ENCODE measurements at regions not wholly inside any gene's neighbourhood (a gene's known extent, or its start where the extent isn't known, plus 50 kb on each side); places are given as distances from the start of the nearest gene placed in this dataset.
"Not testable (repeated sequence)": the region's sequence is repeated elsewhere in the genome, so short reads cannot be mapped to it uniquely, and the experiment has no call there.

- ChIA-PET CTCF (ENCODE audit: low intra/inter-chr PET ratio, low total read pairs) (no interaction called here), POLR2A (no interaction called here)
- Histone ChIP-seq H3K4me1 (ENCODE audit: insufficient read depth, low read length) (no peaks in the 10 kb centered on the region), H3K4me3 (replicated peaks in 1 of 3; ENCODE audit: insufficient read depth in 1 of 3, low read depth in 2 of 3, low read length in 3 of 3) (no peak overlapping the region), H3K79me2 (ENCODE audit: insufficient read depth, low read length) (no peaks in the 10 kb centered on the region), H2AFZ (ENCODE audit: low read length) (no peak overlapping the region), H3K27me3 (ENCODE audit: control insufficient read depth in 1 of 2, insufficient read depth in 2 of 2, low read length in 2 of 2) (no peaks in the 10 kb centered on the region; a peak in 1 of 5 replicates), H3K36me3 (replicated peaks in 1 of 2; ENCODE audit: control insufficient read depth in 1 of 2, insufficient read depth in 2 of 2, low read length in 2 of 2) (no peaks in the 10 kb centered on the region), H3K4me2 (ENCODE audit: low read depth, low read length) (no peak overlapping the region), H3K9me3 (ENCODE audit: low read length) (no peaks in the 10 kb centered on the region), H4K20me1 (ENCODE audit: insufficient read depth, low read length) (no peaks in the 10 kb centered on the region), H3K9ac (ENCODE audit: insufficient read depth, low read depth, low read length) (no peak overlapping the region), H3K27ac (ENCODE audit: extremely low read length, insufficient read depth, low read length) (no peak overlapping the region)
- BruUV-seq (replicated peaks), result no TSS peak
- DNase-seq (ENCODE audit: low spot score) (no peak), FAIRE-seq (no peak), ATAC-seq (no peak)
- intact Hi-C loops (cut with micrococcal nuclease; ENCODE audit: unreplicated experiment), result no loop called here
- in situ Hi-C loops (cut with HindIII; ENCODE audit: extremely low pct_ligation_motif_present, low pct_unique_long_range_greater_than_20kb), result no loop called here
- no peak for TF ChIP-seq ADNP (CRISPR knock-in tag; IDR thresholded peaks at IDR 0.05)
- 38% methylated on average over 1 of the region's 5 CpGs for WGBS (ENCODE audit: low lambda C conversion rate)
Observed at GRCh38 chr14:105711841-105712460, 185.6 kb downstream of the TMEM121 start.

GRCh38 chr14:105712670-105713069 lies 186.3 kb downstream of the TMEM121 start:
- DNase-seq (ENCODE audit: low spot score); H3K9ac ChIP-seq (ENCODE audit: insufficient read depth, low read depth, low read length); H3K27ac ChIP-seq (ENCODE audit: extremely low read length, insufficient read depth, low read length); in situ Hi-C loops (cut with HindIII; ENCODE audit: extremely low pct_ligation_motif_present, low pct_unique_long_range_greater_than_20kb); H3K79me2 ChIP-seq (ENCODE audit: insufficient read depth, low read length); H3K36me3 ChIP-seq (replicated peaks in 1 of 2; ENCODE audit: control insufficient read depth in 1 of 2, insufficient read depth in 2 of 2, low read length in 2 of 2); POLR2A ChIA-PET; H3K27me3 ChIP-seq (ENCODE audit: control insufficient read depth in 1 of 2, insufficient read depth in 2 of 2, low read length in 2 of 2); ATAC-seq; FAIRE-seq; H4K20me1 ChIP-seq (ENCODE audit: insufficient read depth, low read length); H3K4me1 ChIP-seq (ENCODE audit: insufficient read depth, low read length); H3K9me3 ChIP-seq (ENCODE audit: low read length); H3K4me3 ChIP-seq (replicated peaks in 1 of 3; ENCODE audit: insufficient read depth in 1 of 3, low read depth in 2 of 3, low read length in 3 of 3); CTCF ChIA-PET (ENCODE audit: low intra/inter-chr PET ratio, low total read pairs); intact Hi-C loops (cut with micrococcal nuclease; ENCODE audit: unreplicated experiment); H3K4me2 ChIP-seq (ENCODE audit: low read depth, low read length); H2AFZ ChIP-seq (ENCODE audit: low read length); BruUV-seq (replicated peaks): not testable (repeated sequence)
- WGBS (ENCODE audit: low lambda C conversion rate), result 0% methylated on average over 3 of the region's 18 CpGs

DNA sequence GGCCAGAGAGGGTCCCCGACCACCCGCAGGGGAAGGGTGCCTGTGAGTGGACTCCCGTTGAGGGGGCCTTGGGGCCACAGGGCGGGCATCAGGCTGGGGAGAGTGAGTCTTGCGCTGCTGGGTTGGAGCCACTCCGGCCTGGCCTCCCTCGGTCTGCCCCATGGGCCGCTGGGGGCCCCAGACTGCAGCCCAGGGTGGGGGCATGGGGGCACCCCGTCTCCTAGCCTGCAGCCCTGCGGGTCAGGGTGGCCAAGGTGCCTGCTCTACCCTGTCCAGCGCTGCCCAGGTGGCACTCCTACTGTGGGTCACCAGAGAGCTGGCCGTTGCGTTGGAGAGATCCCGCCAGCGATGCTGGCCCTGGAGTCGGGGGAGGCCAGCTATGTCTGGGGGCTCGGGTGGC lies 186.8 kb downstream of the TMEM121 start:
- CTCF ChIA-PET (ENCODE audit: low intra/inter-chr PET ratio, low total read pairs); H3K4me2 ChIP-seq (ENCODE audit: low read depth, low read length); H3K9ac ChIP-seq (ENCODE audit: insufficient read depth, low read depth, low read length); H3K9me3 ChIP-seq (ENCODE audit: low read length); H3K27me3 ChIP-seq (ENCODE audit: control insufficient read depth in 1 of 2, insufficient read depth in 2 of 2, low read length in 2 of 2); intact Hi-C loops (cut with micrococcal nuclease; ENCODE audit: unreplicated experiment); H3K4me3 ChIP-seq (replicated peaks in 1 of 3; ENCODE audit: insufficient read depth in 1 of 3, low read depth in 2 of 3, low read length in 3 of 3); POLR2A ChIA-PET; in situ Hi-C loops (cut with HindIII; ENCODE audit: extremely low pct_ligation_motif_present, low pct_unique_long_range_greater_than_20kb); H3K4me1 ChIP-seq (ENCODE audit: insufficient read depth, low read length); FAIRE-seq; H4K20me1 ChIP-seq (ENCODE audit: insufficient read depth, low read length); H2AFZ ChIP-seq (ENCODE audit: low read length); H3K27ac ChIP-seq (ENCODE audit: extremely low read length, insufficient read depth, low read length); ATAC-seq; DNase-seq (ENCODE audit: low spot score); BruUV-seq (replicated peaks); H3K79me2 ChIP-seq (ENCODE audit: insufficient read depth, low read length); H3K36me3 ChIP-seq (replicated peaks in 1 of 2; ENCODE audit: control insufficient read depth in 1 of 2, insufficient read depth in 2 of 2, low read length in 2 of 2): not testable (repeated sequence)
- 45% methylated on average over 4 of the region's 17 CpGs for WGBS (ENCODE audit: low lambda C conversion rate)

GRCh38 chr14:105713836-105714235 lies 187.5 kb downstream of the TMEM121 start:
- CTCF ChIA-PET (ENCODE audit: low intra/inter-chr PET ratio, low total read pairs); H3K4me2 ChIP-seq (ENCODE audit: low read depth, low read length); H4K20me1 ChIP-seq (ENCODE audit: insufficient read depth, low read length); POLR2A ChIA-PET; H3K9me3 ChIP-seq (ENCODE audit: low read length); intact Hi-C loops (cut with micrococcal nuclease; ENCODE audit: unreplicated experiment); H3K79me2 ChIP-seq (ENCODE audit: insufficient read depth, low read length); FAIRE-seq; in situ Hi-C loops (cut with HindIII; ENCODE audit: extremely low pct_ligation_motif_present, low pct_unique_long_range_greater_than_20kb); H3K9ac ChIP-seq (ENCODE audit: insufficient read depth, low read depth, low read length); ATAC-seq; H3K4me1 ChIP-seq (ENCODE audit: insufficient read depth, low read length); BruUV-seq (replicated peaks); H2AFZ ChIP-seq (ENCODE audit: low read length); H3K4me3 ChIP-seq (replicated peaks in 1 of 3; ENCODE audit: insufficient read depth in 1 of 3, low read depth in 2 of 3, low read length in 3 of 3); H3K27me3 ChIP-seq (ENCODE audit: control insufficient read depth in 1 of 2, insufficient read depth in 2 of 2, low read length in 2 of 2); DNase-seq (ENCODE audit: low spot score); H3K36me3 ChIP-seq (replicated peaks in 1 of 2; ENCODE audit: control insufficient read depth in 1 of 2, insufficient read depth in 2 of 2, low read length in 2 of 2); H3K27ac ChIP-seq (ENCODE audit: extremely low read length, insufficient read depth, low read length): not testable (repeated sequence)
- 0% methylated on average over 8 of the region's 10 CpGs for WGBS (ENCODE audit: low lambda C conversion rate)

Data from HepG2 (cell line).